HG02642 (cell line): ENCODE measurements at regions not wholly inside any gene's neighbourhood (a gene's known extent, or its start where the extent isn't known, plus 50 kb on each side); places are given as distances from the start of the nearest gene placed in this dataset.

ENCODE experiments used
- ATAC-seq: cut with Tn5 transposase; IDR thresholded peaks from one replicate; pipeline ENCODE4 v1.9.1; 2021; ENCODE audit warnings: mild to moderate bottlenecking; ENCODE audit not compliant: unreplicated experiment, poor library complexity

GRCh38 chr6:147892476-147892875 is 384.0 kb downstream of the SAMD5 start:
- no peak for ATAC-seq

GRCh38 chr6:147895272-147895671 is 386.8 kb downstream of the SAMD5 start:
- no peak for ATAC-seq

DNA sequence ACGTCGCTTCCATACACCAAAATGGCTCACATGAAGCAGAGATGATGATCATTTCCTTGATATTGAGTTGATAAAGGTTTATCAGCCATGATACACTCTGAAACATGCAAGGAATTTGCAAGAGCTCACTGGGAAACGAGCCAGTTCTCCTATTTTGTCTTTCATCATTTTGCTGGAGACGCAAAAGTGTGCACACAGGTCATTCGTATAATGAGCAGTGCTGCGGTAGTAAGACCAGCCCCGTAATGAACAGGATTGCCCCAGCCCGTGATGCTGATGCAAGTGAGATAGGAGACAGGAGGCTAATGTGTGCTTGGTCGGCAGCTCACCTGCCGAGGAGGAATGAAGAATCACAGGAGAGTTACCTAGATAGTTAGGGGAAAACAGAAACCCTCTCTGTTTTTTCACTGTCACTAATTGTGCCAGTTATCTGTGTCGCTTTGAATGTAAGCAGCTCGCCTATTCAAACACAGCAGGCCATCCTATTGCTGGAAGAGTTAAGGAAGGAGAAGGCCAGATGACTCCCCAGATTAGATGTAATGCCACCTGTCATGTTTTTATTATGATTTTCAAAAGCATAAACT is 391.8 kb downstream of the SAMD5 start:
- no peak for ATAC-seq

- ATAC-seq, result no peak
These were observed 394.8 kb downstream of the SAMD5 start for GRCh38 chr6:147903321-147903720.

DNA sequence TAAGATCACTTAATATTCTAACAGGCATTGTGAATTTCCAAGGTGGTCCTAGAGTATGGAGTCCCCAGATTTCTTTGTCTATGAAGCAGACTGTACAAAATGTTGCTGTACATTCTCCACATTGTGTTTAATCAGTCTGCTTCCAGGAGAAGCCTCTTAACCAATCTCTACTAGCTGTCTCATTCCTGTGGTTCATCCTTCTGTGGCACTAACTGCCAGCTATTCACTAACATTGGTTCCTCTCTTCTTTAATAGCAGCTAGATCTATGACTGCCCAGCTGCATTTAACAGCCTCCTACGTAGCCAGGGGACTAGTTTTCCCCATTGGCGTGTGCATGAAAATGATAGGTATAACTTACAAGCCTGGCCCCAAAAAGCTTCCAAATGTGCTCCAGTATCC is 395.4 kb downstream of the SAMD5 start:
- ATAC-seq, result no peak

DNA sequence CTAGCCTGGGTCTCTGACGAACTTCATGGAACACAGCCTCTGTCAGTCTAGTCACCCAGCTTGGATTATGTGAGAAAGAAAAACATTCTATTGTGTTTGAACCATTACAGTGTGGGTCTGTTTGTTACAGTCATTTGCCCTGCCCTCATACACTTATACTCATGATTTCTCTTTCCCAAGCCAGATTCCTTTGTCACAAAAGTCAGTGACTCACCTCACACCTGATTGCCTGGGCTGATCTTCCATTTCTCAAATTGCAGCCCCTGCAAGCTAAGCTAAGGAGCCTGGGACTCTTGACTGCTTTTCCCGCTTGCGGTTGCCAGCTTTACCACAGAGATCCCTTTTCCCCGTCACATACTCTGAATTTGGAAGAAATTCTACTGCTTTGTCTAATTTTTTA is 395.9 kb downstream of the SAMD5 start:
- no peak for ATAC-seq

GRCh38 chr6:147905711-147906110 is 397.2 kb downstream of the SAMD5 start:
- ATAC-seq, result no peak

DNA sequence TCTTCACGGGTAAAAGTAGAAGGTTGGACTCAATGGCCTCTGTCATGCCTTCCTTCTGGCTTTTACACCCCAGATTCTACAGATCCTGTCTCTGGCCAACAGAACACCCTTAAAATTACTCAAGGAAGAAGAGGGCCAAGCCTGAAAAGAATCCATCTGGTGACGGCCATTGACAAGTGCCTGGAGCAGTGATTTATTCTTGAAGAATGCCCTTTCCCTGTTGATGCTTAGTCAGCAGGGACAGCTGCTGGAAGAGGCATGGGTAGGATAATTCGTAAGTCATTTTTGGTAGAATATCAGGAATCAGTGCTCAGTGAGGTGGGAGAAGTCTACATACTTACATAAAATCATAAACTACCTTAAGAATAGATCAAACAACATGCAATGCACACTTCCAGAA is 397.9 kb downstream of the SAMD5 start:
- ATAC-seq, result no peak

- ATAC-seq, result no peak
These were observed 401.1 kb downstream of the SAMD5 start for GRCh38 chr6:147909640-147910039.

DNA sequence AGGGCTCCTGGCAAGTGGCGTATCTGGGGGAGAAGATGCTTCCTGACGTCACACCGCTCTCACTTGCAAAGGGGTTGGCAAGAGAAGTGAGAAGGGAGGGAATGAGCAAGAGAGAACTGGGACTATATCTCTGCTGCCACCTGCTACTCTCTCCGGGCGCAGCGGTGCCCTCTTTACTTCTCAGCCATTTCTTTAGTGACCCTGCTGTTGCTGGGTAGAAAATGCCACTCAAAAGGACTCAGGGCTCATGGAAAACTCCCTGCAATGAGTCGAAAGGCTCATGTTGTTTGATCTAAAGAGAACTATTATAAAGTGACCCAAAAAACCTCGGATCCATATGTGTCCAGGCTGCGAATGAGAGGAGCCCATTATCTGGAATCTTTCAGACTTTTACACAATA is 401.8 kb downstream of the SAMD5 start:
- no peak for ATAC-seq

DNA sequence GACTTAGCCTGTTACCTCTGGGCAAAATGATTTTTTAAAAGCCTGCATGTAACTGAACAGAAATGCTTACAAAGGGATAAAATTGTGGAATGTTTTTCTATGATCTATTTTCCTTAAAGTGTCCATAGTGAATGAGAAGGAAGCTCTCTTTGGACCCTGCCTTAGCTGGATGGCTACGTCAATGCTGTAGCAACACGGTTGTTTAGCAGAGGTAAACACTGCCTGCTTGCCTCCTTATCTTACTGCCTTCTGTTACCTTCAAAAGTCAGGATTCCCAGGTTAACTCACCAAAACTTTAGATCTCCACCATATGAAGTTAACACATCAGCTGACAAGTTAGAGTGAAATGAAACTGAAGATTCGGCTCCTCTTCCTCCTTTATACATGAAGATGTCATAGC is 402.6 kb downstream of the SAMD5 start:
- ATAC-seq, result no peak

DNA sequence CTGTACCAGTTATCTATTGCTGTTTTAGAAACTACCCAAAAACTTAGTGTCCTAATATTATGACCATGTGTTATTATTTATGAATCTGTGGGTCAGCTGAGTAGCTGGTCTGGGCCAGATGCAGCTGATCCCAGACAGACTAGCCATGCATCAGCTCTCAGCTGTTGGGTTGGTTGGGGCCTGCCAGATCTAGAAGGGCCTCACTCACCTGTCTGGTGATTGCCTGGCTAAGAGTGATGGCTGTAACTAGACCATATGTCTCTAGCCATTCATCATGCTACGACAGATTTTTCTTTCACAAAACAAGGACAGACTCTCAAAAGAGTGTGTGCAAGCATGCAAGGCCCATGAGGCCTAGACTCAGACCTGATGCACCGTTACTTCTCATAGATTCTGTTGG is 403.2 kb downstream of the SAMD5 start:
- ATAC-seq, result no peak

GRCh38 chr6:147922799-147923198 is 414.3 kb downstream of the SAMD5 start:
- ATAC-seq, result no peak

- no peak for ATAC-seq
These were observed 416.1 kb downstream of the SAMD5 start for GRCh38 chr6:147924598-147924997.

- ATAC-seq, result no peak
These were observed 416.8 kb upstream of the SASH1 start for GRCh38 chr6:147925826-147926225.

DNA sequence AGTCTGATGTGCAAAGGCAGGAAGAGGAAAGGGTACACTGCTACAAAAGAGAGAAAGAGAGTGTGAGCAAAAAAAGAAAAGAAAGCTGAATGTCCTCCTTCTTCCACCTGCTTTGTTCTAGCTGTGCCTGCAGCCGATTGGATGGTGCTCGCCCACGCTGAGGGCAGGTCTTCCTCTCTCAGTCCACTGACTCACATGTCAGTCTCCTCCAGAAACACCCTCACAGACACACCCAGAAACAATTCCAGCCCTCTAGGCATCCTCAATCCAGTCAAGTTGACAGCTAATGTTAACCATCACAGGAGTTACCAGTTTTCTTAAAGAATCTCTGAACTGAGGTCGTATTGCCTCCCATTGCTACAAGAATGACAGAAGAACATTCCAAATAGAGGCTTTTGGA is 411.9 kb upstream of the SASH1 start:
- no peak for ATAC-seq

- ATAC-seq, result no peak
These were observed 409.4 kb upstream of the SASH1 start for GRCh38 chr6:147933224-147933623.

DNA sequence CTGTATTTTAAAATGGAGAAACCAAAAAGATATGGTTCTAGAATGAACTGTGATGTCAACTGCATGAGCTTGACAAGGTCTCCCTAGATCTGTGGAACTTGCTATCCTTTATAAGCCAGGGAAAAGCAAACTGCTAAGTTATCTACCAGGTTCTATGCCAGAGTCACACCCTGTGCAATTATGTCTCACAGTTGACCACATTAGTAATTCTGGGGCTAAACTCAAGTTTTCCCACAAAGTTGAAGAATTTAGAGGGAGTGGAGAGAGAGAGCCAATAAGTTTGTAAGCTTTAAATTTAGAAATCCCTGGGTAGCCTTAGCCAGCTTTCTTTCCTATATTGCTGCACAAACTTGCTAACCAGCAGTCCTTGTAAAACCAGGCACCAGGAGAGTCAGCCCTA is 407.0 kb upstream of the SASH1 start:
- no peak for ATAC-seq

GRCh38 chr6:147936703-147937470 is 405.8 kb upstream of the SASH1 start:
- ATAC-seq, result no peak

DNA sequence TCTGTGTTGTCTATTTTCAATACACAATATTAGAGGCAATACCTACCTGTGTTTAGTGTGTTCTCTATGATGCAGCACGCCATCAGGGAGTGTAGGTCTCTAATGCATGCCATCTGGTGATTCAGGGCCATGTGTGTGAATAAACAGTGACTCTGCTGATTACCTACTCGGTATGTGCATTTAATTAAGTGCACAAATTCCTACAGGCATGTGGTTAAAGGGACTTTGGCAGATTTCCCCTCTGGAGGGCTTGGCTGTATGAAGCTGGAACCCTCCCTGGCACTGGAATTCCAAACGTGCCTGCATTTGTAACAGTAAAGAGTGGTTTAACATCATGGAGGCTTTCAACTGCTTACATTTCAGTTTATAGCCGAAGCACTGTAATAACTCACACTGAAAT is 401.5 kb upstream of the SASH1 start:
- ATAC-seq, result no peak

DNA sequence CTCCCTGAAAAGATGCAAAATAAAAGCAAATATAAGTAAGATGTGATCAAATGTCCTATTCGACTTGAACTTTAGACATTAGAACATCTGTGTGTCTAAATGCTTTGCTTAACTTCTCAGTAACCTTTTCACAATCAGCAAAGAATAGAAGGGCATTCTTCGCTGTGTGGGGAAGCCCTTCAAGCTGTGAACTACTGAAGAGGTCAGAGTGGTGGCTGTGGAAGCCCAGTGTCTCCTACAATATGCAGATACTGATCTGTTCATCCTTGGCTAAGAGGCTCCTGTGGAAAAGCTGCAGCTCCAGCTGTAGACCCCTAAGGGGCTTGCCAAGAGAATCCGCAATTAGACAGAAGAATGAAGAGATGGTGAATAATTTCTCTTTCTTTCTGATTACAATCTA is 400.3 kb upstream of the SASH1 start:
- no peak for ATAC-seq

DNA sequence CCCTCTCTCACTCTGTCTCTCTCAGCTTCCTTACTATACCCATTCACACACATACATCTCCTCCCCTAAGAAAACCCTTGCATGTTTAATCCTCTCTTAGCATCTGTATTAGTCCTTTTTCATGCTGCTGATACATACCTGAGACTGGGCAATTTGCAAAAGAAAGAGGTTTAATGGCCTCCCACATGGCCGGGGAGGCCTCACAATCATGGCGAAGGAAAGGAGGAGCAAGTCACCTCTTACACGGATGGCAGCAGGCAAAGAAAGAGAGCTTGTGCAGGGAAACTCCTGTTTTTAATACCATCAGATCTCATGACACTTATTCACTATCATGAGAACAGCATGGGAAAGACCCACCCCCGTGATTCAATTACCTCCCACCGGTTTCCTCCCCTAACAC is 398.5 kb upstream of the SASH1 start:
- no peak for ATAC-seq
